Smooth muscle cell (in vitro differentiated cells): ENCODE measurements at regions not wholly inside any gene's neighbourhood (a gene's known extent, or its start where the extent isn't known, plus 50 kb on each side); places are given as distances from the start of the nearest gene placed in this dataset.
"Not testable (repeated sequence)": the region's sequence is repeated elsewhere in the genome, so short reads cannot be mapped to it uniquely, and the experiment has no call there.

ENCODE experiments used
- DNase-seq: peaks from one replicate; lab custom pipeline; 2025; ENCODE audit not compliant: unreplicated experiment; lab: John Stamatoyannopoulos, UW
- H2AFZ ChIP-seq: fragments of 200-600 bp; sonication (generic); 2 replicates; pipeline ENCODE4 v1.6.0; 2016; ENCODE audit warnings: antibody characterized with exemption, low read depth, mild to moderate bottlenecking
- H3F3A ChIP-seq: fragments of 200-600 bp; sonication (generic); 2 replicates; pipeline ENCODE4 v1.6.0; 2017; ENCODE audit warnings: antibody characterized with exemption, low read depth
- H3K27ac ChIP-seq: fragments of 200-600 bp; sonication (generic); 2 replicates; pipeline ENCODE4 v1.5.1; 2016; ENCODE audit warnings: low read depth, mild to moderate bottlenecking
- H3K27me3 ChIP-seq: fragments of 200-600 bp; sonication (generic); 2 replicates; pipeline ENCODE4 v1.6.1; 2016; ENCODE audit warnings: low read depth, mild to moderate bottlenecking
- H3K36me3 ChIP-seq: fragments of 200-600 bp; sonication (generic); 2 replicates; pipeline ENCODE4 v1.5.1; 2016; ENCODE audit warnings: low read depth
- H3K4me1 ChIP-seq: fragments of 200-600 bp; sonication (generic); 2 replicates; pipeline ENCODE4 v1.5.1; 2016; ENCODE audit warnings: low read depth
- H3K4me2 ChIP-seq: fragments of 200-600 bp; sonication (generic); 2 replicates; pipeline ENCODE4 v1.6.0; 2016; ENCODE audit warnings: mild to moderate bottlenecking
- H3K4me3 ChIP-seq: fragments of 200-600 bp; sonication (generic); 2 replicates; pipeline ENCODE4 v1.5.1; 2016; ENCODE audit warnings: mild to moderate bottlenecking
- H3K79me2 ChIP-seq: fragments of 200-600 bp; sonication (generic); 2 replicates; pipeline ENCODE4 v1.6.0; 2016; ENCODE audit warnings: low read depth, mild to moderate bottlenecking
- H3K9ac ChIP-seq: fragments of 200-600 bp; sonication (generic); 2 replicates; pipeline ENCODE4 v1.6.0; 2016; ENCODE audit warnings: low read depth
- H3K9me3 ChIP-seq: fragments of 200-600 bp; sonication (generic); replicated peaks from 2 replicates; pipeline ENCODE4 v1.5.1; 2016; ENCODE audit warnings: low read depth
- H4K20me1 ChIP-seq: fragments of 200-600 bp; sonication (generic); 2 replicates; pipeline ENCODE4 v1.6.0; 2016; ENCODE audit warnings: low read depth
- CTCF ChIP-seq: fragments of 200-600 bp; sonication (generic); IDR thresholded peaks from 2 replicates; pipeline ENCODE4 v1.5.1; 2017; ENCODE audit warnings: borderline replicate concordance, mild to moderate bottlenecking, antibody characterized with exemption; ENCODE audit not compliant: insufficient read depth, poor library complexity, severe bottlenecking
- WGBS: methylation state at CpG from one replicate; pipeline ENCODE4 v1.1.7; 2016; ENCODE audit warnings: low lambda C conversion rate; 5-methylcytosine and 5-hydroxymethylcytosine counted together

GRCh38 chr10:22103701-22104470, 100.4 kb upstream of the DNAJC1 start:
- Histone ChIP-seq H3K27ac (no peak overlapping the region), H4K20me1 (no peaks in the 10 kb centered on the region), H3K4me3 (no peak overlapping the region), H3K27me3 (no peaks in the 10 kb centered on the region), H3K79me2 (no peaks in the 10 kb centered on the region), H3K36me3 (no peaks in the 10 kb centered on the region), H3K4me1 (no peaks in the 10 kb centered on the region), H3K9ac (no peak overlapping the region), H3F3A (no peaks in the 10 kb centered on the region), H3K9me3 (no peaks in the 10 kb centered on the region), H2AFZ (no peak overlapping the region), H3K4me2 (no peak overlapping the region)
- no peak for DNase-seq
- 78% methylated on average over 4 of the region's 4 CpGs for WGBS
- peak; percentile 6 for TF ChIP-seq CTCF

- Histone ChIP-seq H2AFZ (no peak overlapping the region), H3K9me3 (no peaks in the 10 kb centered on the region), H3K79me2 (no peaks in the 10 kb centered on the region), H3K4me3 (no peak overlapping the region), H3K27me3 (no peaks in the 10 kb centered on the region), H4K20me1 (no peaks in the 10 kb centered on the region), H3K4me2 (no peak overlapping the region), H3K36me3 (no peaks in the 10 kb centered on the region), H3K9ac (no peak overlapping the region), H3K27ac (no peak overlapping the region), H3F3A (no peaks in the 10 kb centered on the region), H3K4me1 (no peaks in the 10 kb centered on the region)
- TF ChIP-seq CTCF, result no peak
- DNase-seq, result no peak
- 100% methylated on average over 3 of the region's 3 CpGs for WGBS
These were observed 94.2 kb upstream of the DNAJC1 start for GRCh38 chr10:22097696-22098095.

- H3K27ac ChIP-seq, DNase-seq, H3K9me3 ChIP-seq, H3K4me2 ChIP-seq, H3F3A ChIP-seq, H3K9ac ChIP-seq, H3K4me3 ChIP-seq, H2AFZ ChIP-seq, H3K4me1 ChIP-seq, H3K27me3 ChIP-seq, H4K20me1 ChIP-seq, H3K36me3 ChIP-seq, H3K79me2 ChIP-seq: not testable (repeated sequence)
- WGBS, result 81% methylated on average over 1 of the region's 1 CpG
These were observed 87.7 kb upstream of the DNAJC1 start for GRCh38 chr10:22091260-22091659.

GRCh38 chr10:22087402-22087738, 83.8 kb upstream of the DNAJC1 start:
- no peak for DNase-seq
- H3K27ac ChIP-seq, result no peak overlapping the region
- no peaks in the 10 kb centered on the region for H3K9me3 ChIP-seq
- H3K4me2 ChIP-seq, result no peak overlapping the region
- no peak for TF ChIP-seq CTCF
- WGBS, result 45% methylated on average over 2 of the region's 2 CpGs
- H2AFZ ChIP-seq, result peak overlapping the region; percentile 2
- no peaks in the 10 kb centered on the region for H3K36me3 ChIP-seq
- no peaks in the 10 kb centered on the region for H3F3A ChIP-seq
- H3K4me3 ChIP-seq, result no peak overlapping the region
- peaks cover 9% of the 10 kb centered on the region for H3K4me1 ChIP-seq
- H3K27me3 ChIP-seq, result no peaks in the 10 kb centered on the region
- no peak overlapping the region for H3K9ac ChIP-seq
- no peaks in the 10 kb centered on the region for H3K79me2 ChIP-seq
- H4K20me1 ChIP-seq, result no peaks in the 10 kb centered on the region
